ENCODE measurements at regions not wholly inside any gene's neighbourhood (a gene's known extent, or its start where the extent isn't known, plus 50 kb on each side); places are given as distances from the start of the nearest gene placed in this dataset.
A peak's percentile ranks its signal among the peaks of the same experiment; 100 is the strongest.
"Not testable (repeated sequence)": the region's sequence is repeated elsewhere in the genome, so short reads cannot be mapped to it uniquely, and the experiment has no call there.

- no peak for DNase-seq (ENCODE audit: low spot score)
Measured at GRCh38 chrX:47302396-47302795, 68.0 kb upstream of the ZNF157 start.

GRCh38 chrX:47306471-47307023, 63.8 kb upstream of the ZNF157 start:
- DNase-seq (ENCODE audit: low spot score), result not testable (repeated sequence)

GRCh38 chrX:47311932-47312774, 58.2 kb upstream of the ZNF157 start:
- DNase-seq (ENCODE audit: low spot score), result peak; percentile 26

GRCh38 chrX:47313056-47313455, 57.3 kb upstream of the ZNF157 start:
- DNase-seq (ENCODE audit: low spot score), result no peak

- no peak for DNase-seq (ENCODE audit: low spot score)
Measured at GRCh38 chrX:47316276-47317025, 53.9 kb upstream of the ZNF157 start.

Measured in A172 (cell line).